GM12874 (cell line): ENCODE measurements at regions not wholly inside any gene's neighbourhood (a gene's known extent, or its start where the extent isn't known, plus 50 kb on each side); places are given as distances from the start of the nearest gene placed in this dataset.

ENCODE experiments used
- TF ChIP-seq, protein P1 (sequence below): IDR thresholded peaks from 2 replicates; pipeline ENCODE4 v1.5.1; 2011; ENCODE audit warnings: low read depth, mild to moderate bottlenecking, control low read depth, low read length, moderate library complexity; ENCODE audit not compliant: insufficient read depth

DNA sequence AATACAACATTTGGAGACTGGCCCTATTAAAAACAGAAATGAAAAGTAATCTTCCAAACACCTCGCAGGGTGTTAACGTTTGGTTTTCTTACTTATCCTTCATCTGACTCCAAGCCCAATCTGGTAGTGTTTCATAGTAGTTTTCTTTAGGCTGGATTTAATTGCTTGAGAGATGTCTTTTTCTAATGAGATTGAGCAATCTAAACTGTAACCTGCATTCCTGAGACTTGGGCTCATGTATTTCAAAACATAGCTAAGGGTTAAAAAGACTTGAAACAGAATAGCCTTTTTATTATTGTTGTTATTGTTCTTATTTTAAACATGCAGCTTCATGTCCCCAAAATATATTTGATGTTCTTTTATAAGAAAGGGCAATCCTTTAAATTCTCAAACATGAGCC, 278.9 kb downstream of the TGFB2 start:
- TF ChIP-seq, protein P1, sequence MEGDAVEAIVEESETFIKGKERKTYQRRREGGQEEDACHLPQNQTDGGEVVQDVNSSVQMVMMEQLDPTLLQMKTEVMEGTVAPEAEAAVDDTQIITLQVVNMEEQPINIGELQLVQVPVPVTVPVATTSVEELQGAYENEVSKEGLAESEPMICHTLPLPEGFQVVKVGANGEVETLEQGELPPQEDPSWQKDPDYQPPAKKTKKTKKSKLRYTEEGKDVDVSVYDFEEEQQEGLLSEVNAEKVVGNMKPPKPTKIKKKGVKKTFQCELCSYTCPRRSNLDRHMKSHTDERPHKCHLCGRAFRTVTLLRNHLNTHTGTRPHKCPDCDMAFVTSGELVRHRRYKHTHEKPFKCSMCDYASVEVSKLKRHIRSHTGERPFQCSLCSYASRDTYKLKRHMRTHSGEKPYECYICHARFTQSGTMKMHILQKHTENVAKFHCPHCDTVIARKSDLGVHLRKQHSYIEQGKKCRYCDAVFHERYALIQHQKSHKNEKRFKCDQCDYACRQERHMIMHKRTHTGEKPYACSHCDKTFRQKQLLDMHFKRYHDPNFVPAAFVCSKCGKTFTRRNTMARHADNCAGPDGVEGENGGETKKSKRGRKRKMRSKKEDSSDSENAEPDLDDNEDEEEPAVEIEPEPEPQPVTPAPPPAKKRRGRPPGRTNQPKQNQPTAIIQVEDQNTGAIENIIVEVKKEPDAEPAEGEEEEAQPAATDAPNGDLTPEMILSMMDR, result no peak

DNA sequence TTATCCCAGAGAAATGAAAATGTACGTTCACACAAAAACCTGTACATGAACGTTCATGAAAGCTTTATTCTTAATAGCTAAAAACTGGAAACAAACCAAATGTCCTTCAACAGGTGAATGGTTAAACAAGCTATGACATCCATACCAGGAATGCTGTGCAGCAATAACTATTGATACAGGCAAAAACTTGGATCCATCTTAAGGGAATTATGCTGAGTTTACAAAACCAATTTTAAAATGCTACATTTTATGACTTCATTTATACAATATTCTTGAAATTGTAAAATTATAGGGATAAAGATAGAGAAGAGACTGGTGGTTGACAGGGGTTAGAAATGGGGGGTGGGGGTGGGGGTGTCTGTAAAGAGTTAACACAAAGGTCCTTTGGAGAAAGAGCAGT, 280.3 kb downstream of the TGFB2 start:
- TF ChIP-seq, protein P1, result no peak

DNA sequence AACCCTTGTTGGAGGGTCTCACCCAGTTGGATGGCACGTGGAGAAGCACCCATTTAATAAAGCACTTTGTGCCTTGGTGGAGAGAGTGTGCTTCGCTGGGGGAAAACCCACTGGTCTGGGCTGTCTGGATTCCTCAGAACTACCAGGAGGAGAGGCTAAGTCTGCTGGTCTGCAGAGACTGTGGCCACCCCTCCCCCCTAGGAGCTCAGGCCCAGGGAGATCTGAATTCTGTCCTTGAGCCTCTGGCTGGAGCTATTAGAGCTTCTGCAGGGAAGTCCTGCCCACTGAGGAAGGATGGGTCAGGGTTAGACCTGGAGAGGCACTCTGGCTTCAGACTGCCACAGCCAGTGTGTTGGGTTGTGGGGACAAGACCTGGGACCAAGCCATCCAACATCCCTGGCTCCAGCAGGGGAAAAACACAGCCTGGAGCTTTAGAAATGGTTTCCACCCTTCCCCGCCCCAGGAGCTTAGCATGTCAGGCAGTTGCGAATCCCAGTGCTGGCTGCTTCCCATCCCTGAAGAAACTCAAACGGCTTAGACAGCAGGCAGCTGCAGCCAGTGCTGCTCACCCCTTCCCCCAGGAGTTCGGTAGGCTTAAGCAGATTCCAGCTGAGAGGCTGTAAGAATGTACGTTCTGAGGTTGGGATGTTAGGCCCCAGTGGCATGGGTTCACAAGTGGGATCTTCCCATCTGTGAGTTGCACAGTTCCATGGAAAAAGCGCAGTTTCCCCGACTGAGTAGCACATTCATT, 288.3 kb downstream of the TGFB2 start:
- TF ChIP-seq, protein P1, result no peak

DNA sequence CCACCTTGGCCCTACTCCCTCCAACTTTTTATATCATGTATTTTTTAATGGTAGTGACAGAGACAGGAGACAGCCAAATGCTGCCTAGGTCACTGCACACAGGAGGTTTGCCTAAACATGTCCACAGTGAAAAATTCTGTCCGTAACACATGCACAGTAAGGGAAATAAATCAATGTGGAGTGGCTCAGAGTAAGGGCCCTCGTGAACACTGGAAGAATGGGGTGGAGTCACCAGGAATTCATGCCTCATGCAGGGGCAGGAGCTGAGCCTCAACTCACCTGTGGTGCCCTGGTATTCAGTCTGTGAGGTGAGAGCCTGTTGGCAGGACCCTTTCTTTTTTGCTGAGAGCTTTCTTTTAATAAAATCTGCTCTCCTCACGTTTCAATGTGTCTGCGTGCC, 289.1 kb downstream of the TGFB2 start:
- TF ChIP-seq, protein P1, result no peak

DNA sequence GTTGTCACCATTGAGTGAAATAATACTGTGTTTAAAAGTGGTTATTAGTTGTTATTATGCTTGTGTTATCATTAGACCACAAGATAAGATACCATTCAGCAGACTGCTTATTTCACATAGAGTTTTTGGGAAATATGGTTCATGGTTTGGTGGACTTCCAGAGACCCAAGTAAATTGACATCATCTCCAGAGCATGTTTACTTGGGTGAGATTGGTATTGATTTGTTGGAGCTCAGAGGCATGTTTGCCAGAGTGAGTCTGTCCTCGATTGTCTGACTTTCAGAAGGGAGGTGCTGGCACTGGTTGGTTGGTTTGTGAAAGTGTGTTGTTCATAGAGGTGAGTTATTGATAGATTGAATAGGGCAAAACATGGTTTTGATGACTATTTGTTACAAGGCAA, 291.4 kb downstream of the TGFB2 start:
- TF ChIP-seq, protein P1, result no peak

DNA sequence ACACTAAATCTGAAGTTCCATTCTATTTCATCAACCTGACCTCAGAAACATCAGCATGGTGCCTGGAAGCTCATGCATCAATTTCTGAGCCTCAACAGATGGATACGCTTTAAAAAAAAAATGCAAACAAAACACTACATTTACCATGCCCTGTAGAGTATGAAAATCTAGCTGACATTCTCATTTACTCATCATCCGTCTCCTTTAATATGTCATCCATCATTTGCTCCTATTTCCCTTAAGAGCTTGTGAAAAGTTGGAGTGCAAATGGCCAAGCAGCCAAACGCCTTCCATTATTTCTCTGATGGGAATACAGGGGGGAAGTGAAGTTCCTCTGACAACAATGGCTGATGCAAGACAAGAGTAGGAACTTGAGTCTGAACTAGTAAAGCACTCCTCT, 295.0 kb downstream of the TGFB2 start:
- TF ChIP-seq, protein P1, result no peak

DNA sequence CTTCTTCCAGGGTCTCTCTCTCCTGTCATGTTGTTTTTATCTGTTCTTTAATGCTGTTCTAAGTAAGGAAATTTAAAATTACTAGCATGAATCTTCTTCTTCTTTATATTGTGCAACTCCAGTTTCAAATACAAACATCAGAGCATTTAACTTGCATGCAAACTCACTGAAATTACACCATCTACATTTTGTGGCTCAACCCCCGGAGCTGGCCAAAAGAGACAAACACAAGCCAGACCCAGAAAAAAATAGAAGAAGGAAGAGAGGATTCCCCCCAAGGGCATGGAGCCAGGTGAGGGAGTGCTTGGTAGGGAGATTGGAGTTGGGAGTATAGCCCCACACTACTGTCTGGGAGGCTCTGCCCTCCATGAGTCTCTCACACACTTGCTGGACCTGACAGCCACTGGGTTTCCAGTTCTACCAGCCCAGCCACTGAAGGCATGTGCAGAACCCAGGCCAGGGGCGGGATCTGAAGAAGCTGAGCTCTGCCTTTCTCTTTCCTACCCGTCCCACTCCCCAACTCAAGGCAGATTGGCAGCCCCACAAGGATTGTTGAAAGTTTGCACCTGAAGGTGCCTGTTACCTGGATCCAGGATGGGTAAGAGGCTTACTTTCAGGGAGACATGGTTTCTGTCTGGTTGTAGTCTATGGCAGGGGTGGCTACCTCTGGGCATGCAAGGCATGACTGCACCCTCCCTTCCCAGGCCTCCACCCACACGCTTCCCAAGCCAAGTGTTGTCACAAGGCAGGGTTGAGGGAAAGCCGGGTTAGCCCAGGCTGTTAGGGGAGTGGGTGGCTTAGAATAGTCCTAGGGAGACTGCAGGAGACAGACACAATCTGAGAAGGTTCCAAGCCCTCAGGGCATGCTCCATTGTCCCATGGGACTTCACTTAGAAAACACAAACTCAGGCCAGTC, 297.2 kb downstream of the TGFB2 start:
- TF ChIP-seq, protein P1, result no peak
